GM19397 (cell line): ENCODE measurements at regions not wholly inside any gene's neighbourhood (a gene's known extent, or its start where the extent isn't known, plus 50 kb on each side); places are given as distances from the start of the nearest gene placed in this dataset.
"Not testable (repeated sequence)": the region's sequence is repeated elsewhere in the genome, so short reads cannot be mapped to it uniquely, and the experiment has no call there.

Experiments used
- ATAC-seq: cut with Tn5 transposase; IDR thresholded peaks from one replicate; pipeline ENCODE4 v1.9.1; 2021; ENCODE audit warnings: mild to moderate bottlenecking, moderate library complexity; ENCODE audit not compliant: unreplicated experiment

- not testable (repeated sequence) for ATAC-seq
These were observed 69.8 kb upstream of the ERCC4 start for GRCh38 chr16:13850173-13850572.

- no peak for ATAC-seq
These were observed 67.1 kb upstream of the ERCC4 start for GRCh38 chr16:13852827-13853226.

GRCh38 chr16:13856398-13856797, 63.6 kb upstream of the ERCC4 start:
- ATAC-seq, result no peak

GRCh38 chr16:13856811-13857511, 63.0 kb upstream of the ERCC4 start:
- ATAC-seq, result no peak

GRCh38 chr16:13858873-13859580, 60.9 kb upstream of the ERCC4 start:
- ATAC-seq, result no peak

GRCh38 chr16:13863075-13863765, 56.7 kb upstream of the ERCC4 start:
- no peak for ATAC-seq

- ATAC-seq, result no peak
These were observed 55.3 kb upstream of the ERCC4 start for GRCh38 chr16:13864689-13865088.

GRCh38 chr16:13866073-13866472, 53.9 kb upstream of the ERCC4 start:
- no peak for ATAC-seq
